Heart left ventricle (tissue), 16 donors: ENCODE measurements at regions not wholly inside any gene's neighbourhood (a gene's known extent, or its start where the extent isn't known, plus 50 kb on each side); places are given as distances from the start of the nearest gene placed in this dataset.

Experiments used
- ATAC-seq, 4 donors: fragments of 200-7000 bp; cut with Tn5 transposase; one replicate each; pipeline ENCODE4 v1.9.1; 2020 to 2022; ENCODE audit warnings: moderate library complexity in 4 of 4, mild to moderate bottlenecking in 3 of 4, moderate number of reproducible peaks in 1 of 4
- DNase-seq, 5 donors: peaks; one replicate each; pipeline ENCODE4 v3.0.0-alpha.2; 2020
- H3K27ac ChIP-seq, 12 donors: fragments of 200-600 bp; sonication (generic) in 4 of 12; one replicate each; pipeline versions ENCODE4 v1.5.0 to v1.8.0; 2016 to 2022; ENCODE audit warnings: mild to moderate bottlenecking in 2 of 12
- H3K27me3 ChIP-seq, 9 donors: fragments of 200-600 bp; sonication (generic) in 2 of 9; one replicate each; pipeline versions ENCODE4 v1.5.1 to v1.8.0; 2016 to 2022; ENCODE audit warnings: mild to moderate bottlenecking in 3 of 9
- H3K36me3 ChIP-seq, 9 donors: fragments of 200-600 bp; sonication (generic) in 2 of 9; one replicate each; pipeline versions ENCODE4 v1.5.0 to v1.8.0; 2018 to 2022; ENCODE audit warnings: mild to moderate bottlenecking in 2 of 9
- H3K4me1 ChIP-seq, 12 donors: fragments of 200-600 bp; sonication (generic) in 4 of 12; one replicate each; pipeline versions ENCODE4 v1.5.0 to v1.8.0; 2016 to 2022; ENCODE audit warnings: mild to moderate bottlenecking in 3 of 12
- H3K4me3 ChIP-seq, 12 donors: fragments of 200-600 bp; sonication (generic) in 4 of 12; one replicate each; pipeline versions ENCODE4 v1.5.0 to v1.8.0; 2017 to 2022; ENCODE audit warnings: mild to moderate bottlenecking in 9 of 12, moderate library complexity in 4 of 12
- H3K9me3 ChIP-seq, 12 donors: fragments of 200-600 bp; sonication (generic) in 4 of 12; one replicate each; pipeline versions ENCODE4 v1.5.0 to v1.8.0; 2016 to 2022; ENCODE audit warnings: mild to moderate bottlenecking in 1 of 12
- POLR2A ChIP-seq, 2 donors: fragments of 450-650 bp; IDR thresholded peaks; one replicate each; pipeline ENCODE4 v1.6.1; 2017; ENCODE audit warnings: antibody characterized with exemption in 2 of 2, mild to moderate bottlenecking in 2 of 2, moderate library complexity in 2 of 2
- WGBS, 4 donors: extraction: QIAGEN DNeasy Blood & Tissue Kit in 2 of 4; methylation state at CpG; one replicate each; pipeline versions ENCODE4 v1.1.5 to v1.1.7; 2013 to 2018; 5-methylcytosine and 5-hydroxymethylcytosine counted together
- intact Hi-C, 10 donors: fragments of 100-400 bp; cut with DNase I; formaldehyde crosslinking; loops; one replicate each; pipeline versions ENCODE4 v1.11.1 to v1.14.2; 2022
- TF ChIP-seq, protein P1 (sequence below), 12 donors: fragments of 200-600 bp; sonication (generic) in 4 of 12; IDR thresholded peaks; one replicate each; pipeline versions ENCODE4 v1.5.0 to v1.8.0; 2018 to 2022; ENCODE audit warnings: antibody characterized with exemption in 12 of 12, mild to moderate bottlenecking in 5 of 12
- donor health status: ischemic (EF 13 %, LVEDD 7.1; RV severe dilation, severe dysfunction).
- donor health status: healthy with polysubstance abuse.
- donor health status: DM: no; HTN: yes; CAD: no.
- donor health status: DM: no; HTN: no; CAD: no.
- donor health status: ischemic (EF 25% LVEDD 6.9; RV normal size, moderate dysfunction).
- donor health status: ischemic (EF 25% LVEDD 5.7; RV mildly dilated, moderate dysfunction).
- donor health status: healthy.
- donor health status: DM: yes; HTN: yes; CAD: no.
- donor health status: ischemic (EF 35%, LVEDD 5.7; RV mildly dilated, moderate dysfunction).
- donor health status: nonischemic (EF 11% LVEDD 7.7; RV severe dilation, severe dysfunction).
- donor health status: DM: yes; HTN: yes; CAD: no.
- donor health status: PGD.
- donor health status: ischemic (EF 29% LVEDD 5.4; RV normal size, mild dysfunction).
- donor health status: nonischemic (EF 23%, LVEDD 6.1; RV moderate dilation, normal function).

DNA sequence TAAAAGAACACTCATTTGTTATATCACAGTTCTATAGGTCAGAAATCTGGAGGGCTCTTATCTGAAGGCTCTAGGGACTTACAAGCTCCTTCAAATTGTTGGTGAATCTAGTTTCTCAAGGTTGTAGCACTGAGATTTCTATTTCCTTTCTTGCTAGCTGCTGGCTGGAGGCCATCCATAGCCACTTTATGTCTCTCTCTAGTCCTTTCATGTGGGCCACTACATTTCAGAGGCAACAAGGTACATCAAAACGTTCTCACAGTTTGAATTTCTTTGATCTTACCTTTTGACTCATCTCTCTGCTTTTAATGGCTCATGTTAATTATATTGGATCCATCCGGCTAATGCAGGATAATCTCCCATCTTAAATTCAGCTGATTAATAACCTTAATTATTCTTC lies 286.8 kb downstream of the DIO2 start:
- WGBS, 4 donors: 58 to 63% (median 60%) methylated on average over 2 of the region's 2 CpGs
- intact Hi-C loops: no loop called here
- ATAC-seq: no peak

DNA sequence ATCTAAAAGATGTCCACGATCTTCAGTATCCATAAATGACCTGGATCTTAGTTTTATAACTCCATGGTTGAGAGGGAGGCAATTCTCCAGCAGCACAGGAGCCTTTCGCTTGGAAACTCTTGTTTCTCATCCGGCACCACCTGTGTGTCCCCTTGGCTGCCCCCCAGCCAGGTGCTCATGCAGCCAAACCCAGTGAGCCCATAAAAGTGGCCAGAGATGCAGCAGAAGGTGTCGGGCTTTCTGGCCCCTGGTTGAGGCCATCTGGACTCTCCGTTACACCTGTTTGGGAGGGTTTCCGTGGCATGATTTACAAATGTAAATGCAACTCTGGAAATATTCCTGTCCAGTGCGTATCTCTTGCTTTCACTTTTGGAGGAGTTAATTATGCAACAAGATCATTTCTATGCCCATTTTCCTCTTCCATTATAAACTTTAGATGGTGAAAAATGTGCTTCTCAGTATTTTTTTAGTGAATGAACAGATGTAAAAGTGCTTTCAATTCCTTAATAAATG lies 291.1 kb downstream of the DIO2 start:
- H3K4me1 ChIP-seq: no peaks in the 10 kb centered on the region
- H3K4me3 ChIP-seq: no peak overlapping the region
- H3K9me3 ChIP-seq: peaks cover 0 to 12% (median 0%) of the 10 kb centered on the region in 12 donors
- no peaks in the 10 kb centered on the region for H3K27me3 ChIP-seq
- TF ChIP-seq, protein P1, sequence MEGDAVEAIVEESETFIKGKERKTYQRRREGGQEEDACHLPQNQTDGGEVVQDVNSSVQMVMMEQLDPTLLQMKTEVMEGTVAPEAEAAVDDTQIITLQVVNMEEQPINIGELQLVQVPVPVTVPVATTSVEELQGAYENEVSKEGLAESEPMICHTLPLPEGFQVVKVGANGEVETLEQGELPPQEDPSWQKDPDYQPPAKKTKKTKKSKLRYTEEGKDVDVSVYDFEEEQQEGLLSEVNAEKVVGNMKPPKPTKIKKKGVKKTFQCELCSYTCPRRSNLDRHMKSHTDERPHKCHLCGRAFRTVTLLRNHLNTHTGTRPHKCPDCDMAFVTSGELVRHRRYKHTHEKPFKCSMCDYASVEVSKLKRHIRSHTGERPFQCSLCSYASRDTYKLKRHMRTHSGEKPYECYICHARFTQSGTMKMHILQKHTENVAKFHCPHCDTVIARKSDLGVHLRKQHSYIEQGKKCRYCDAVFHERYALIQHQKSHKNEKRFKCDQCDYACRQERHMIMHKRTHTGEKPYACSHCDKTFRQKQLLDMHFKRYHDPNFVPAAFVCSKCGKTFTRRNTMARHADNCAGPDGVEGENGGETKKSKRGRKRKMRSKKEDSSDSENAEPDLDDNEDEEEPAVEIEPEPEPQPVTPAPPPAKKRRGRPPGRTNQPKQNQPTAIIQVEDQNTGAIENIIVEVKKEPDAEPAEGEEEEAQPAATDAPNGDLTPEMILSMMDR (IDR thresholded peaks at IDR 0.05): no peak
- TF ChIP-seq POLR2A (IDR thresholded peaks at IDR 0.05): no peak
- 78 to 86% (median 82%) methylated on average over 7 of the region's 7 CpGs for WGBS, 4 donors
- ATAC-seq (no peak), DNase-seq (no peak)
- intact Hi-C loops: no loop called here
- no peak overlapping the region for H3K27ac ChIP-seq
- H3K36me3 ChIP-seq: no peaks in the 10 kb centered on the region

More for the DNA sequence above, 286.8 kb downstream of the DIO2 start:
- Histone ChIP-seq H3K9me3 (peaks cover 0 to 12% (median 0%) of the 10 kb centered on the region in 12 donors), H3K36me3 (no peaks in the 10 kb centered on the region), H3K27me3 (no peaks in the 10 kb centered on the region), H3K27ac (no peak overlapping the region), H3K4me1 (no peaks in the 10 kb centered on the region), H3K4me3 (no peak overlapping the region)
- no peak for DNase-seq
- TF ChIP-seq POLR2A (IDR thresholded peaks at IDR 0.05): no peak
- TF ChIP-seq, protein P1 (IDR thresholded peaks at IDR 0.05): no peak
